GM18502 (cell line): ENCODE measurements at regions not wholly inside any gene's neighbourhood (a gene's known extent, or its start where the extent isn't known, plus 50 kb on each side); places are given as distances from the start of the nearest gene placed in this dataset.

Source experiments
- ATAC-seq: cut with Tn5 transposase; IDR thresholded peaks from one replicate; pipeline ENCODE4 v1.9.1; 2021; ENCODE audit warnings: mild to moderate bottlenecking; ENCODE audit not compliant: unreplicated experiment, poor library complexity

DNA sequence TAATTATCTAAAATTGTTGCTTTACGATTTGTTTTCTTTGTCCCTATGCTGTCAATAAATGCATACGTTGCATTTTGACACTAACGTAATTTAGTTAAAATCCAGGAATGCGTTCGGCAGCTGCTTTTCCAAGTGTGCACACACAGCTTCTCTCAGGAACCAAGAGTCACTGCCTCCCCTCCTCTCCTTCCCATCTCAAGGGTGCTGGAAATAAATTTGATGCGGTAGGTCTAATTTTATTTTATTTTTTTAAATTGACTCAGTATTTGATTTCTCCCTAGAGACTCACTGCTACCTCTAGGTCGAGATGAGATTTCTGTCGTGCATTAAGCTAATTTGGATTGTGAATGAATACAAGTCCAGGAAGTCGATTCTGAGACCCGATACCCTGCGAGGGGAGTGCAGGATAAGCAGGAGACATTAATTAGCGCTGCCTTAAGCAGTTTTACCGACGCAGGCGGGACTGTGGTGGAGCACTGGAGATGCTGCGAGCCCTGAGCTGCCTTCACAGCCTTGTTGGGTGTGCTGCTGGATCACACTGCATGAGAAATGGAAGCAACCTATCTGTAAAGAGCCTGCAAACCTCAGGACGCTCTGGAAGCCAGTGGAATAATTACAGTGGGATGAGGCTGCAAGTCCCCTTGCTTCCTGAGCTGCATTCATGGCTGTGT is 381.2 kb downstream of the C6orf118 start:
- ATAC-seq: no peak

DNA sequence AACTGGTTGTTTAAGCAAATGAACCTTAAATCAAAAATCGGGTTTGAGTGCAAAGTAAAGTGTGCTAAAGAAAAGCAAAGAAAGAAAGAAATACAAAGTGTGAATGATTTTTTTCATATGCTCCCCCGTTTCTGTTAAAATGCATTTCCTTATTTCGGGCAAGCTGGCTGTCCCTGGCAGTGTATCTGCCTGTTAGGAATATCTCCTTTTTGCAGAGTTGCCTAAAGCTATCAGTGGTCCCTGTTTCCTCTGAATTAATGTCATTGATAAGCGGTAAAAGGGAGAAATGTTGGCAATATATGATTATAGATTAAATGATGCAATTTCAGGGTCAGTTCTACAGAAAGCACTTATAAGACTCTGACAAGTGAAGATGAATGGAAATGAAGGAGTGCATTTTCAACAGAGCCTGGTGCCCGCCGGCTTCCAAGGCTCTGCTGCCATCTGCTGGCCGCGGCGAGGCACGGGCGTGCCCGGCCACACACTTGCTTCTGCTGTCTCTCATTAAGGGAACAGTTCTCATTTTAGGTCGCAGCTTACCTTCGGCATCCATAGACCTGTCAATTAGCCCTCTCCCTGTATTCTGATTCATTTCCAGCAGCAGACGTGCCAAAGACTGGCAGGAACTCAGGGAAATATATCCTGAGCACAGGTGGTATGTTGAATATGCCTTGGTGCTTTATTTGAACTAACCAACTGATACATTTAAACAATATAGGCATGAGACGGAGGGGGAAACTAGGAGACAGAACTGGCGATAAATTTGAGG is 381.9 kb downstream of the C6orf118 start:
- ATAC-seq: peak; percentile 95

DNA sequence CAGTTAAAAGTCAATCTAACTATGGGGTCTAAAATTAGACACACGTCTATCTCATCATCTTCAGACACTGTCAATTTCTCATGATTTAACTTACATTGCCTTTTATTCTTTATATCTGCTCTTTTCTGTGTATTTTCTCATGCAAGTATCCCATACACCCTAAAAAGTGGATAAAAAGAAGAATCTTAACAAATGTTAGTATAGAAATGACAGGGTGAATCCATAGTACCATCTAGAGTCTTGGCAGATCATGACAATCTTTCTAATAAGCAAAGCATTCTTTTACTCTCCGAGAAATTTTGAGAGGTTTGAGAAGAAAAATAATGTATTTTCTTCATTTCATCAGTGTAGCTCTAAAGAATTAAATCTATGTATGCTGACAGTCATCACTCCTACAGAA is 382.7 kb downstream of the C6orf118 start:
- ATAC-seq: no peak

DNA sequence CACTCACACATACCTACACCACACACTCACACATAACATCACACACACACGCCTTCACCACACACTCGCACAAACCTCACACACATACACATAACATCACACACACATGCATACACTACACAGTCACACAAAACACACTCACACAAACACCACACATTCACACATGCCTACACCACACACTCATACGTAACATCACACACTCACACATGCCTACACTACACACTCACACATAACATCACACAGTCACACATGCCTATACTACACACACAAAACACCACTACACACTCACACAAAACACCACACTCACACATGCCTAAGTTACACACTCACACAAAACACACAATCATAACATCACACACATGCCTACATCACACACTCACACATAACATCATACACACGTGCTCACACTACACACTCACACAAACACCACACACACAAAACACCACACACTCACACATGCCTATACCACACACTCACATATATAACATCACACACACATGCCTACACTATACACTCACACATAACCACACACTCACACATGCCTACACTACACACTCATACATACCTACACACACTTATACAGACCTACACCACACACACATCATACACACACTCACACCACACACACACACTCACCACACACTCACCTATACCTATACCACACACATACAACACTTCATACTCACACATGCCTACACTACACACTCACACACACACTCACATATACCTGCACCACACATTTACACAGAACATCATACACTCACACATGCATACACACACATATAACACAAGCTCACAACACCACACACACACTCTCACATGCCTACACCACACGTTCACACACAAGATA is 383.5 kb downstream of the C6orf118 start:
- ATAC-seq: no peak

DNA sequence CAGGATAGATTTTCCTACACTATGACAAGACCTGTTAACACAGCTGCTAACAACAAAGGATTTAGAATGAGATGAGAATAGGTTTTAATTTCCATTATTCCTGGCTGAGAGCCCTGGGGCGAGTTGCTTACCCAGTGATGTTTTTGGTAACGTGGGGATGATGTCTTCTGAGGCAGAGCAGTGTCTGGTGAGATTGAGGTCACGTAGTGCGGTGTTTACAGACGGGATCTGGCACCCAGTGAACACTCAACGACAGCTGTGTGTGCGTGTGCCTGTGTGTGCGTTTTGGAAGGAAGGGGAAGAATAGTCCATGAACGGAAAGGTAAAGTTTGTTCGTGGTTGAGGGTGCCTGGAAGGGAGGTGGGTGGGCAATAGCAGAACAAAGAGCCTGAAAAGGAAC is 384.7 kb downstream of the C6orf118 start:
- ATAC-seq: no peak

DNA sequence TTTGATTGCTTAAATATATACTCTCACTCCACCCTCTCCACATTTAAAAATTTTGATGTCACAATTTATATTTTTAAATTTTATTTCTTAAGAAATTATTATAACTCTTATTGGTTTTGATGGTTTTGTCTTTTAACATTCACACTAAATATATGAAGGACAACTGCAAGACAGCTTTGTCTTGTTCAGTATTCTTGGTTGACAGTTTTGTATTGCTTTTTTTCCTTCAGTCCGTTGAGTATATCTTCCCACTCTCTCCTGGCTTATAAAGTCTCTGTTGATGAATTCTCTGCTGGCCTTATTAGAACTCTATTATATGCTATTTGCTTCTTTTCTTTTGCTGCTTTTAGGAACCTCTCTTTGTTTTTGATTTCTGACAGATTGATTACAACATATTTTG is 392.2 kb downstream of the C6orf118 start:
- ATAC-seq: no peak

DNA sequence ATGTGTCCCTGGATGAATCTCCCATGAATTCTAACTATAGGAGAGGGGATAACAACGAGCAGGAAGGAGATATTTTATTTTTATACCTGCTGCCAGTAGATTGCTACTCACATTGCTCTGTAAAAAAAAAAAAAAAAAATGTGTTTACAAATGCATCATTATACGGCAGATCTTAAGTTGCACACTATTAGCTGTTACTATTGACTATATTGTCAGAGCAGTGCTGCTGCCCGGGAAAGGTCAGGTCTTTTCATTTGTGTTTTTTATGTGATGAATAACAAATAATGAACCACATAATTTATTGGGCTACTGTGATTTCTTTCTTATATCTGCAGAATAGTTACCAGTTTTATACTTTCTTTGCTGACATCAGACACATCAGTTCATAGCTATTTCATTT is 393.3 kb downstream of the C6orf118 start:
- no peak for ATAC-seq

DNA sequence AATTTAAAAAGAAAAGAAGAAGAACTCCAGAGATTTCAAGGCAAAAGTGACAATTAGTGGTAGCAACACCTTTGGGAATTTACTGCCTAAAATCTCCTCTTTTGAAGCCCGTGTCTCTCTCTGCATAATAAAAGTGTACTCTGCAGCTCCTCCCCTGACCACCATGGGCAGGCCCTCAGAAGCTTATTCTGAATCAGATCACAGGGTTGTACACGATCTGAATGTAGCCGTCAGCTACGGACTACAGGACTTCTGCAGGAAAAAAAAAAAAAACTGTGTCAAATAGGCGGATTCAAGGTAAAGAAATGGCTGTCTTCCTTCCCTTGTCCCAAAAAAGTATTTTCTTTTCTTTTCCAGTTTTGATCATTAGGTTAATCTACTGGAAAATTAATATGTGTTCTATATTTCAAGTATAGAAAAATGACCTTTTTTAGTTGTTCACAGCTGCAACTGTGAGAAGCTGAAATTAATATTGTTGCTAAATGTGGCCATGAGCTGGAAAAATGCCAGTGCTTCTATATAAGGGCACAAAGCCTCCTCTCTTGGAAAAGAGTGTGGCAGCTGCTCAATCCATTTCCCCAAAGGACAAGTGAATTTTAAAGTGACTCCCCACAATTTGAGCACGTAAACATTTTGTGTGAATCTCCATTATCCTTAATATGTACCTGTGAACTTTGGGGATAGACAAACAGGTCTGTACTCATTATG is 397.4 kb downstream of the C6orf118 start:
- no peak for ATAC-seq

DNA sequence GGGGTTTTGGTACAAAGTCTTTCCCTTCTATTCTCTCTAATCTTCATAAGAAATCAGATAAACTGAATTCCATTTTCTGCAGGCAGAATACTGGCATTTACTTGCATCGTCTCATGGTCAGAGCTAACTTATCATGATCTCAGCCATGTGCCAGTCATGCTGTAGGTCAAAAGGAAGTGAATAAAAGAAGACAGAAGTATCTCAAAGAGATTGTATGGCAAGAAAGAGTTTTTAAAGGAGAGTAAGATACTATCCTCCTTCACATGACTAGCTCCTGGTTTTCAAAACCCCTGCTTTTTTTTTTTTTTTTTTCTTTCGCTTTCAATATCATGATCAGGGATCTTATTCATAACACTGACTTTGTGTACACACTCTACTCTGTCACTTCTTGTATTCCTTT is 398.3 kb downstream of the C6orf118 start:
- ATAC-seq: no peak

DNA sequence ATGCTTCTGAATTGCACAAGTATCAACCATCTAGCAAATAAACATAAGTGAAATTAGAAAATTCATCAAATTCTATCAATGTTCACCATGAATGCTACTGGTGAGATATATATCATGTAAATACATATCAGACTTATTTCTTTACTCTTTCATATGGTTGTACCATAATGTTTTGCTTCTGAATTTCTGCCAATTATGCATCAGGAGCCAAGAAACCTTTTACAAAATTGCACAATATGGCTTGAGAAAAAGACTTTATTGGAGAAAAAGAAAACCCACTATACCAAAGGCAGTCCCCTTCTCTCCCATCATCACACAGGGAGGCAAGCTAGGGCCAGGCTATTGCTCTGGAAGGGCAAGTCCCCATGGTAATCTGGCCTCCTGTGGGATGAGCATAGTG is 402.6 kb downstream of the C6orf118 start:
- no peak for ATAC-seq

DNA sequence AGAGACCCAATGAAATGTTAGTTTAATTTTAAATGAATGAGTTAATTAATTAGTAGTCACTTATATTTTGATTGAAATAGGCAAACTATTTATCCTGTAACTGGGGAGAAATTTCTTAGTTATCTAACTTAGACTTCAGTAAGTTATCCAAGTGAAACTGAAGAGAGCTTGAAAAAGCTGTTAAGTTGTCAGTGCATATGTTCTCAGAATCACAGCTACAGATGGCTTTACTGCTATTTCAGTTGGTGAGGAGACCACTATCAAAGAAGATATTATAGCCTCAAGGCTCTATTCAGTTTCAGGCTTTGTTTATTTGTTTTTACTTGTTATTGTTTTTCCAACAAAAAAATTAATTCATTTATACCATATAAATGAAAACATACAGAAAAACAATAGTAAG is 404.1 kb downstream of the C6orf118 start:
- ATAC-seq: no peak

DNA sequence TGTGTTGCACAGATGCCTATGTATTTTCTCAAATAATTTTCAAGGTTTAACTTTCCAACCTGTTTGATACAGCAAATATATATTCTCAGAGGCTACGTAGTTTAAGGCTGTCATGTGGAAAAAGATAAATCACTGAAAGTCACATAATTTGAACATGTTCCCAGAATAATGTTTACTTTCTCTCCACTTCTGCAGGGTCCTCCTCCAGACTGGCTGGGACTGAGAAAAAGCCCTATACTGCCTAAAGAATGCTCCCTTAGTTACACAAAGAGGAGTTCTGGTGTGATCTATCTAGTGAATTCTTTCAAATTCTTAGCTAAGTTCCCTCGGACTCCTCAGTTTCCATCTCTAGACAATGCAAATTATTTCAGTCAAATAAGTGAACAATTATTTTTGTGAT is 411.0 kb downstream of the C6orf118 start:
- no peak for ATAC-seq

DNA sequence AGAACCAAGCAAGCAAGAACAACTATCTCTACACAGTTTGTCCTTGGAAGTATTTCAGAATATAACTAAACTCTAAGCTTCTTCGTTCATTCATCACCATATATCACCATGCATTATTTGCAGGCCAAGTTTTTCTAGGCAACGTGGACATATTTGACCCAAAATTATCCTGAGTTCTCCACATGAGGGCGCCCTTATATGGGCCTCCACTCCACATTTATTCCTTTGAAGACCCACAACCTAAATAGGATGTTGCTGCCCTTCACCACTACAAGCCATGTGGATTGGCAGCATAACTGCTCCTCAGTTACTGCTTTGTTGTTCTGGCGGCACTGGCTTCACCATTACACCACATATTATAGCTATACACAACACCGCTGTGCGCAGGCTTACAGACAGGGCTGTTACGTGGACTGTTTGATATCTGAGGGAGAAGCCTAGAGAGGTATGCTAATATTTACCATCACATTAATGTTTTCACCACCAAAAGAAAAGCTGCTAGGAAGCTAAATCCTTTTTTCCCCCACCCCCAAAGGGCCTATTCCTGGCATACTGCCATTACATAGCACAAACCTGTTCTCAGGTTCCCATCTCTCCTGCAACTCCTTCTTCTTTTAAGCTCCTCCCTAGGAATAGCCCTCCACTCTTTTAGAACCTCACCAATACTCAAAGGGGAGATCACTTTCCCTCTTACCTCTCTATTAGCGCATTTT is 411.7 kb downstream of the C6orf118 start:
- ATAC-seq: no peak

DNA sequence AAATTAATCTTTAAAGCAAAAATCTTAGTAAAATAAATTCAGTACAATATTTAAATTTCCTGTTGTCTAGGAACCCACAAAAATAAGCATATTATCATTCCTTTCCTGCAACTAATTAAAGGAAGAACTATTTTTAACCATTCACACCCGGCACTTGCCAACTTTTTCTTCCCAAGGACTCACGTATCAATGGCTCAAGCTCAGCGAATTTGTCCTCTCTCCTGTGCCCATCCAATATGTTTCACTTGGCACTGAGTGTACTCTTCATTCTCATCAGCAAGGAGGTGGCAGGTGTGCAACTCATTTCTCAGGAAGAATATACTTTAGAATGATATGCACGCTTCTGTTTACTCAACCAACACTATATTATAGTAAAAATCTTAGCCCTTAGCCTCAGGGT is 419.4 kb downstream of the C6orf118 start:
- ATAC-seq: no peak

DNA sequence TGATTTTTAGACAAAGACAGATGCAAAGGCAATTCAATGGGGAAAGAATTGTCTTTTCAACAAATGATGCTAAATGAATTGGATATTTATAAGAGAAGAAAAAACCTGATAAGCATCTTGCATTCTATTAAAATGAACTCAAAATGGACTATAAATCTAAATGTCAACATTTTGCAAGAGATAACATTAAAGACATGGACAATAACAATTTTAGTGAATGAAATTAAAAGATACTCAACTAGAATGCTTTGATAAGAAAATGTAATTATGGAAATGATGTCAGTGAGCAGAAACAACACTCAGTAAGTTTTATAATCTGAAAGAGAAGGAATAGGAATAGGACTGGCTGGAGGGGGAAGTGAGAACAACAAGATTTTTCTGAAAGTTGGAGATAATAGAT is 421.7 kb downstream of the C6orf118 start:
- ATAC-seq: no peak

DNA sequence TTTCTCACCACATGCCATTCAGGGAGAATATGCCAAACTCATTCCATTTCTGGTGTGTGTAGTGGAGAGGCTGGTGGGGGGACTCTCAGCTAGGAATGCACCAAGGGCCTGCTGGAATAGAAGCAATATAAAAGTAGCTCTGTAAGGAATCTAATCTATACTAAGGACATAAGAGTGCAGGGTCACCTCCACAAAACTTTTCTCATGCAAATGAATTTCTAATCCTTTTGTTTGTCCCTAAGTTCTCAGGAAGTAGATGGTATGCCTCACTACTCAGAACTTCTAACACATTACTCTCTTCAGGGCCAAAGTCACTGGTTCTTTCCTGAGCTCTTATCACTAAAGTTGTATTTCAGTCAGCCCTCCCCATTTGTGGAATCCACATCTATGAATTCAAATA is 427.2 kb downstream of the C6orf118 start:
- ATAC-seq: no peak

DNA sequence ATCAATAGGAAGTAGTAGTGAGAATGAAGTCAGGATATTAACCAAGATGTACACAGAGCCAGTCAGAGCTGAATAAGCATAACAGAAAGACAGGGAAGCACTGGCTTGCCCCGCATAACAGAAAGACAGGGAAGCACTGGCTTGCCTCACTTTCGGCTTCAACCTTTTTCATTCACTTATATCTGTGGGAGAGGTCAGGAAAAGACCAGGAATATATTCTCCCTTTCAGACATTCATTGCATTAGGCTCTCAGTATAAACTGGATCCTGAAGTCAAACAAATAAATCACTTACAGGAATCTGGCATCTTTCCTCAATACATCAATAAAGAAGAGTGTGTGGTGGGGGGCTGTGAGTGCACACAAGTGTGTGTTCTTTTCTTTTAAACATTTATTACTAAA is 437.6 kb downstream of the C6orf118 start:
- ATAC-seq: no peak

DNA sequence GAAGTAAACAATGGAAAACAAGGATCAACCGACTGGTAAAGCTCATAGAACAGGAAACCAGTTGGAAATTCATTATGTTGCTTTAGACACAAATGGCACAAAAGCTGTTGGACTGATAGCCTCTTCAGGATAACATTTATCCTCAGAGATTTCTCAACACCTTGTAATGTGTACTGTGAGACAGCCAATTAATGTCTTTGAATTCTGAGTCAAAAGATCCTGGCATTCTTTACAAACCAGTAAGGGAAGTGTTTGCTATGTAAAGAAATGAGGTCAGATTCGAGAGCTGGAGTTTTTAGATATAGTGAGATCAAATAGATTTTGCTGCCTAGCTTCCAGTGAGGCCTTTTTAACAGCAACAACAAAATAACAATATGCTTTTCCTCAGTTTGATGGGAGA is 439.2 kb downstream of the C6orf118 start:
- no peak for ATAC-seq

DNA sequence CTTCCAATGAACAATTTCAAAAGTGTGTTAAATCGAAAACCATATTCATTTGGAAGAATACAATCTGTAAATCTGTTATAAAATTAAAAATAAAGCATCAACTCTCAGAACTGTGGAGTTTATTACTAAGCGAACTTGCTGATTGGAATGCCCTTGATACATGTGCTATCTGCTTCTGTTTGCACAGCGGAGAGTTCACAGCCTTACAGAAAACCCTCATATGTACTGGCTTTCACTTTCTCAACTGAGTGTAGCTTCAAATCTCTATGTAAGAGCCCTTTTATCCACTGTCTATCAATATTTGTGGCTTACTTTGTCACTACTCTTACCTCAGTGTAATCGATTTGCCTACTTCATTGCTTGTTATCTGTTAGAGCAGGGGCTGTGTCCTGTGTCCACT is 447.4 kb downstream of the C6orf118 start:
- no peak for ATAC-seq

DNA sequence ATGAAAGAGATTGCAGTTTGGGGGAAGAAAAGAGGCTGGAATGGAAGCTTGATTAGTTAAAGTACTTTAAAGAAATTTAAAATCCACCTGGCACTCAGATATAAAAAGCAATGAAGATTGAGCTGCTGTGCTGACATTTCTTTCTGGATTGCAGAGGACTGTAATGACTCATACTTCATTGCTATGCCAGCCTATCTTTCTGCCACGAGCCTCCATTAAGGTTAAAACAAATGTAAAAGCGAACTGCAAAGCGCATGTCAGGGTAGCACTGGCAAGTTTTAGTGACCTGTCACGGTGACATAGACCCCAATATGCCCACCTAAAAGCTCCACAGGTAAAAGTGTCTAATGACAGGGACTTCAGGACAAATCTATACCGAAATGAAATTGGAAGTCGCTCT is 449.6 kb downstream of the C6orf118 start:
- no peak for ATAC-seq
